AG10803 (cell line): ENCODE measurements at regions not wholly inside any gene's neighbourhood (a gene's known extent, or its start where the extent isn't known, plus 50 kb on each side); places are given as distances from the start of the nearest gene placed in this dataset.

Source experiments
- DNase-seq: peaks from one replicate; pipeline ENCODE4 v3.0.0; 2010; ENCODE audit warnings: low read depth
- H3K4me3 ChIP-seq: 2 replicates; pipeline ENCODE4 v1.5.1; 2011; ENCODE audit warnings: mild to moderate bottlenecking, low read length, control low read depth
- CTCF ChIP-seq: conservative IDR thresholded peaks from 2 replicates; pipeline ENCODE4 v1.5.1; 2011; ENCODE audit warnings: mild to moderate bottlenecking, low read length, control low read depth, inconsistent platforms

GRCh38 chr5:167754501-167755021 is 536.9 kb upstream of the WWC1 start:
- TF ChIP-seq CTCF = no peak
- peak overlapping the region; percentile 69 for H3K4me3 ChIP-seq
- peak; percentile 95 for DNase-seq

GRCh38 chr5:167755420-167755819 is 536.0 kb upstream of the WWC1 start:
- peak overlapping the region; percentile 69 for H3K4me3 ChIP-seq
- peak; percentile 48 for DNase-seq
- TF ChIP-seq CTCF = no peak

GRCh38 chr5:167759057-167759821 is 532.2 kb upstream of the WWC1 start:
- peak; percentile 88 for DNase-seq
- TF ChIP-seq CTCF = no peak
- no peak overlapping the region for H3K4me3 ChIP-seq

GRCh38 chr5:167763772-167764171 is 527.7 kb upstream of the WWC1 start:
- no peak for TF ChIP-seq CTCF
- DNase-seq = peak; percentile 95
- H3K4me3 ChIP-seq = no peak overlapping the region

GRCh38 chr5:167764641-167765289 is 526.7 kb upstream of the WWC1 start:
- TF ChIP-seq CTCF = no peak
- DNase-seq = no peak
- H3K4me3 ChIP-seq = no peak overlapping the region

- no peak for TF ChIP-seq CTCF
- H3K4me3 ChIP-seq = no peak overlapping the region
- DNase-seq = peak; percentile 52
Observed at GRCh38 chr5:167765352-167765751, 526.1 kb upstream of the WWC1 start.

- no peak for TF ChIP-seq CTCF
- no peak overlapping the region for H3K4me3 ChIP-seq
- peak; percentile 60 for DNase-seq
Observed at GRCh38 chr5:167766957-167767356, 524.5 kb upstream of the WWC1 start.
